ENCODE measurements at regions not wholly inside any gene's neighbourhood (a gene's known extent, or its start where the extent isn't known, plus 50 kb on each side); places are given as distances from the start of the nearest gene placed in this dataset.

GRCh38 chr15:29589975-29590374, 232.3 kb downstream of the TJP1 start:
- Histone ChIP-seq H3K27me3 (ENCODE audit: control insufficient read depth in 1 of 2, insufficient read depth in 2 of 2, low read length in 2 of 2) (no peaks in the 10 kb centered on the region), H3K27ac (ENCODE audit: low read depth in 2 of 2, low read length in 1 of 2) (no peak overlapping the region), H3K4me3 (ENCODE audit: low read depth in 1 of 2, low read length in 2 of 2) (no peak overlapping the region), H3K36me3 (ENCODE audit: control insufficient read depth in 2 of 2, insufficient read depth in 2 of 2, low read length in 1 of 2) (no peaks in the 10 kb centered on the region), H3K9me3 (ENCODE audit: control insufficient read depth in 2 of 2, insufficient read depth in 1 of 2, low read depth in 1 of 2, low read length in 1 of 2) (no peaks in the 10 kb centered on the region), H3K4me1 (ENCODE audit: control insufficient read depth in 2 of 2, insufficient read depth in 2 of 2, low read length in 1 of 2) (no peaks in the 10 kb centered on the region)
- WGBS, 2 donors: 84 to 89% methylated on average over 4 of the region's 4 CpGs

GRCh38 chr15:29589416-29589815, 232.9 kb downstream of the TJP1 start:
- Histone ChIP-seq H3K36me3 (ENCODE audit: control insufficient read depth in 2 of 2, insufficient read depth in 2 of 2, low read length in 1 of 2) (no peaks in the 10 kb centered on the region), H3K9me3 (ENCODE audit: control insufficient read depth in 2 of 2, insufficient read depth in 1 of 2, low read depth in 1 of 2, low read length in 1 of 2) (no peaks in the 10 kb centered on the region), H3K27ac (ENCODE audit: low read depth in 2 of 2, low read length in 1 of 2) (no peak overlapping the region), H3K27me3 (ENCODE audit: control insufficient read depth in 1 of 2, insufficient read depth in 2 of 2, low read length in 2 of 2) (no peaks in the 10 kb centered on the region), H3K4me1 (ENCODE audit: control insufficient read depth in 2 of 2, insufficient read depth in 2 of 2, low read length in 1 of 2) (no peaks in the 10 kb centered on the region), H3K4me3 (ENCODE audit: low read depth in 1 of 2, low read length in 2 of 2) (no peak overlapping the region)
- 57 to 63% methylated on average over 9 of the region's 9 CpGs for WGBS, 2 donors

GRCh38 chr15:29573197-29573838, 248.9 kb downstream of the TJP1 start:
- peaks cover 10% of the 10 kb centered on the region in 2 donors for H3K27me3 ChIP-seq (ENCODE audit: control insufficient read depth in 1 of 2, insufficient read depth in 2 of 2, low read length in 2 of 2)
- H3K36me3 ChIP-seq (ENCODE audit: control insufficient read depth in 2 of 2, insufficient read depth in 2 of 2, low read length in 1 of 2): no peaks in the 10 kb centered on the region
- H3K9me3 ChIP-seq (ENCODE audit: control insufficient read depth in 2 of 2, insufficient read depth in 1 of 2, low read depth in 1 of 2, low read length in 1 of 2): no peaks in the 10 kb centered on the region
- 77 to 88% methylated on average over 4 of the region's 4 CpGs for WGBS, 2 donors
- peaks cover 0 to 3% of the 10 kb centered on the region in 2 donors for H3K4me1 ChIP-seq (ENCODE audit: control insufficient read depth in 2 of 2, insufficient read depth in 2 of 2, low read length in 1 of 2)
- no peak overlapping the region for H3K4me3 ChIP-seq (ENCODE audit: low read depth in 1 of 2, low read length in 2 of 2)
- H3K27ac ChIP-seq (ENCODE audit: low read depth in 2 of 2, low read length in 1 of 2): no peak overlapping the region

GRCh38 chr15:29571792-29572431, 250.4 kb downstream of the TJP1 start:
- H3K27ac ChIP-seq (ENCODE audit: low read depth in 2 of 2, low read length in 1 of 2): no peak overlapping the region
- WGBS, 2 donors: 5% methylated on average over 14 of the region's 14 CpGs
- no peaks in the 10 kb centered on the region for H3K9me3 ChIP-seq (ENCODE audit: control insufficient read depth in 2 of 2, insufficient read depth in 1 of 2, low read depth in 1 of 2, low read length in 1 of 2)
- H3K36me3 ChIP-seq (ENCODE audit: control insufficient read depth in 2 of 2, insufficient read depth in 2 of 2, low read length in 1 of 2): no peaks in the 10 kb centered on the region
- peaks cover 10 to 13% of the 10 kb centered on the region in 2 donors for H3K27me3 ChIP-seq (ENCODE audit: control insufficient read depth in 1 of 2, insufficient read depth in 2 of 2, low read length in 2 of 2)
- H3K4me3 ChIP-seq (ENCODE audit: low read depth in 1 of 2, low read length in 2 of 2): no peak overlapping the region
- H3K4me1 ChIP-seq (ENCODE audit: control insufficient read depth in 2 of 2, insufficient read depth in 2 of 2, low read length in 1 of 2): peaks cover 0 to 3% of the 10 kb centered on the region in 2 donors

- no peaks in the 10 kb centered on the region for H3K36me3 ChIP-seq (ENCODE audit: control insufficient read depth in 2 of 2, insufficient read depth in 2 of 2, low read length in 1 of 2)
- H3K4me1 ChIP-seq (ENCODE audit: control insufficient read depth in 2 of 2, insufficient read depth in 2 of 2, low read length in 1 of 2): peaks cover 0 to 3% of the 10 kb centered on the region in 2 donors
- WGBS, 2 donors: 2% methylated on average over 32 to 85 of the region's 85 CpGs
- peaks cover 10 to 13% of the 10 kb centered on the region in 2 donors for H3K27me3 ChIP-seq (ENCODE audit: control insufficient read depth in 1 of 2, insufficient read depth in 2 of 2, low read length in 2 of 2)
- H3K9me3 ChIP-seq (ENCODE audit: control insufficient read depth in 2 of 2, insufficient read depth in 1 of 2, low read depth in 1 of 2, low read length in 1 of 2): no peaks in the 10 kb centered on the region
- peak overlapping the region; percentile 36 to 64 for H3K4me3 ChIP-seq (ENCODE audit: low read depth in 1 of 2, low read length in 2 of 2)
- no peak overlapping the region for H3K27ac ChIP-seq (ENCODE audit: low read depth in 2 of 2, low read length in 1 of 2)
Observed at GRCh38 chr15:29570948-29571791, 251.1 kb downstream of the TJP1 start.

GRCh38 chr15:29570121-29570947, 251.9 kb downstream of the TJP1 start:
- Histone ChIP-seq H3K27me3 (ENCODE audit: control insufficient read depth in 1 of 2, insufficient read depth in 2 of 2, low read length in 2 of 2) (peaks cover 10 to 13% of the 10 kb centered on the region in 2 donors), H3K4me3 (ENCODE audit: low read depth in 1 of 2, low read length in 2 of 2) (peak overlapping the region; percentile 37 to 64), H3K4me1 (ENCODE audit: control insufficient read depth in 2 of 2, insufficient read depth in 2 of 2, low read length in 1 of 2) (peaks cover 0 to 3% of the 10 kb centered on the region in 2 donors), H3K9me3 (ENCODE audit: control insufficient read depth in 2 of 2, insufficient read depth in 1 of 2, low read depth in 1 of 2, low read length in 1 of 2) (no peaks in the 10 kb centered on the region), H3K27ac (ENCODE audit: low read depth in 2 of 2, low read length in 1 of 2) (no peak overlapping the region), H3K36me3 (ENCODE audit: control insufficient read depth in 2 of 2, insufficient read depth in 2 of 2, low read length in 1 of 2) (no peaks in the 10 kb centered on the region)
- 1 to 2% methylated on average over 74 to 135 of the region's 135 CpGs for WGBS, 2 donors

- Histone ChIP-seq H3K4me1 (ENCODE audit: control insufficient read depth in 2 of 2, insufficient read depth in 2 of 2, low read length in 1 of 2) (peaks cover 0 to 3% of the 10 kb centered on the region in 2 donors), H3K9me3 (ENCODE audit: control insufficient read depth in 2 of 2, insufficient read depth in 1 of 2, low read depth in 1 of 2, low read length in 1 of 2) (no peaks in the 10 kb centered on the region), H3K27me3 (ENCODE audit: control insufficient read depth in 1 of 2, insufficient read depth in 2 of 2, low read length in 2 of 2) (peaks cover 10% of the 10 kb centered on the region in 2 donors), H3K36me3 (ENCODE audit: control insufficient read depth in 2 of 2, insufficient read depth in 2 of 2, low read length in 1 of 2) (no peaks in the 10 kb centered on the region), H3K27ac (ENCODE audit: low read depth in 2 of 2, low read length in 1 of 2) (no peak overlapping the region), H3K4me3 (ENCODE audit: low read depth in 1 of 2, low read length in 2 of 2) (peak overlapping the region in 1 of 2 donors; percentile 64)
- WGBS, 2 donors: 5 to 8% methylated on average over 14 to 37 of the region's 37 CpGs
Observed at GRCh38 chr15:29569533-29570092, 252.7 kb downstream of the TJP1 start.

- no peaks in the 10 kb centered on the region for H3K9me3 ChIP-seq (ENCODE audit: control insufficient read depth in 2 of 2, insufficient read depth in 1 of 2, low read depth in 1 of 2, low read length in 1 of 2)
- H3K36me3 ChIP-seq (ENCODE audit: control insufficient read depth in 2 of 2, insufficient read depth in 2 of 2, low read length in 1 of 2): no peaks in the 10 kb centered on the region
- H3K4me1 ChIP-seq (ENCODE audit: control insufficient read depth in 2 of 2, insufficient read depth in 2 of 2, low read length in 1 of 2): peaks cover 0 to 3% of the 10 kb centered on the region in 2 donors
- WGBS, 2 donors: 30 to 36% methylated on average over 9 of the region's 9 CpGs
- H3K4me3 ChIP-seq (ENCODE audit: low read depth in 1 of 2, low read length in 2 of 2): no peak overlapping the region
- H3K27ac ChIP-seq (ENCODE audit: low read depth in 2 of 2, low read length in 1 of 2): no peak overlapping the region
- peaks cover 12 to 13% of the 10 kb centered on the region in 2 donors for H3K27me3 ChIP-seq (ENCODE audit: control insufficient read depth in 1 of 2, insufficient read depth in 2 of 2, low read length in 2 of 2)
Observed at GRCh38 chr15:29568840-29569532, 253.3 kb downstream of the TJP1 start.

Measured in esophagus (tissue), 2 donors.